DMS53 (cell line): ENCODE measurements at regions not wholly inside any gene's neighbourhood (a gene's known extent, or its start where the extent isn't known, plus 50 kb on each side); places are given as distances from the start of the nearest gene placed in this dataset.

Experiments used
- DNase-seq: peaks from one replicate; lab custom pipeline; 2025; lab: John Stamatoyannopoulos, UW

DNA sequence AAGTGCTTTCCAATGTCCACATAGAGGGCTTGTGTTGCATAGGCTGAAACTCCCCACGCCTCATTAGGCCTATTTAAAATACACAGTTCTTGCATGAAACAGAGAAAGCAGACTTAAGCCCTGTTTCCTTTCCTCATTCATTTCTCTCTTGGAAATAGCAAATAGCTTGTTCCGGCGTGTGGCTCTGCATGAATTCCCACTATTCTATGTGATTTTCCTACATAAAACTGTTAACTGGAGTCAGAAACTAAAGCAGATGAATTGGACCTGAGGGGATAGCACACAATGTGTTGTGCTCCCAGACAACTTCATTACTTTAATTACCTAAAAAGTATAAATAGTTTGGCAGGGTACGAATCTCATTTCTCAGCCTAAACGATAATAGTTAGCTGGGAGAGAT lies 981.5 kb downstream of the SORCS1 start:
- DNase-seq: no peak

DNA sequence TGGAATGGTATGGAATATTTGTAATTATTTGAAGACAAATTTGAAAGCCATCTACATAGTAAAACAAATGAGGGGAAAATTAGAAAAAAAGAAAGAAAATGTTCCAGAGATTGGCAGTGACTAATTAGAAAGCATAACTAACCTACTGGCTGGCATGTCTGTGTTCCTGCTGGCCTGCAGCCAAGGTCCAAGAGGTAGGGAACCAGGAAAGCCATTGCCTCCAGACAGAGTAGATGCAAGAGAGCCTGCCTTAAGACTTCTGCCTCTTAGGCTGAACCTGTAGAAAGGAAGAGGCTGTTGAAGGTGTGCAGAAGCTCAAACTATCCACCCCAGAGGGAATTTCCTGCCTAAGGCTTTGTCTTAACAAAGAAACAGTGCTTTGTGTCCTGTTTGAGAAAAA lies 982.0 kb downstream of the SORCS1 start:
- DNase-seq: no peak

DNA sequence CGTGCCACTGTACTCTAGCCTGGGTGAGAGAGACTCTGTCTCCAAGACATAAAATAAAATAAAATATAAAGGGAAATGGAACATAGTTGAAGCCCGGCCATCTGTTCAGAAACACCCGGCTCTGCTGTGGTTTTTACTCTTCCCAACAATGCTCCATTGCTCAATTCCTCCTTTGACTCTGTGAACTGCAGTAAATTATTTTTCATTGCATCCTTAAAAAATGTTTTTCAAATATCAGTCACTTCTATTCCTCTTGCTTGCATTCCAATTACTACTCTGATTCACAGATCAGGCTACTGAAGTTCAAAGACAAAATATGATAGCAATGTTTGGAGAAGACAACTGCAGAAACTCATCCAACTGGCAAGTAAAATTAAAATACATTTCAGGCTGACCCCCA lies 983.0 kb downstream of the SORCS1 start:
- DNase-seq: no peak

DNA sequence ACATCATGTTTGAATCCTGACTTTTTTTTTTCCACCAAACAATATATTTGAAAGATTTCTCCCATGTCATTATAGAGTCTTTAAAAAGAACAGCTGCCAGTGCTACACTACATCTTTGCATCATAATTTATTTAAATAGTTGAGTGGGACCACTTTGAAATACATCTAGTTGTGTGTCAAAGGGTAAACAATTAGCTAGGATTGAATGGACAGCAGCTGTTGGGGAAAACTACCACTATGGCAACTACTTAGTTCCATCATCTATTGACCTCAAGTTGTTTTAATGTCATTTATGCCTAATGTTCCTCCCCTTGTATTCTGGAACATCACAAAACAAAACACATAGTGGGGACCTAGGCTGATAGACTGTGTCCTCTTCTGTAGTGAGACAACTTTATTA lies 985.1 kb downstream of the SORCS1 start:
- no peak for DNase-seq

DNA sequence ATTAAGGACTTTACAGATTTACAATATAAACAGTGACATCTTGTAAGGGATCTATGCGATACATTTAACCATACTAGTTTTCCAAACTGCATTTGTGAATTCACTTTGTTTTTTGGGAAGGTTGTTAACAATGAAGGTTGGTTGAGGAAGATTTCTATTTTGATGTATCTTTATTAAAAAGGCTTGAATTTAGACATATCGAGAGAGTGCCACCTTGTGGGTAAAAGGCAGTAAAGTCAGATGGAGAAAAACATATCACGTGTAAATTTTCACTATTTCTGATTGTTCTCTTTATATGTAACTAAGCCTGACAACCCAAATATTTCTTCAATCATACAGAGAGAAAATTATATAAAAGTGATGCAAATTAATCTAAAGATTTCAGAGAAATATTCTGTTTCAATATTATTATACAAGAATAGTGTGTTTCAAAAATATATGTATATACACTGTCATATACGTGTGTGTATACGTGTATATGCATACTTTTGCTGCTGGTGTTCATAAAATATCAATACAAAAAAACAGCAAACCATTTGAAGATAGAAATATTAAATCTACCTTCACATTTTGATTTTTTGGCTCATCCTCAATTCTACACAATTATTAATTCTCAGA lies 988.6 kb downstream of the SORCS1 start:
- DNase-seq: peak; percentile 51

DNA sequence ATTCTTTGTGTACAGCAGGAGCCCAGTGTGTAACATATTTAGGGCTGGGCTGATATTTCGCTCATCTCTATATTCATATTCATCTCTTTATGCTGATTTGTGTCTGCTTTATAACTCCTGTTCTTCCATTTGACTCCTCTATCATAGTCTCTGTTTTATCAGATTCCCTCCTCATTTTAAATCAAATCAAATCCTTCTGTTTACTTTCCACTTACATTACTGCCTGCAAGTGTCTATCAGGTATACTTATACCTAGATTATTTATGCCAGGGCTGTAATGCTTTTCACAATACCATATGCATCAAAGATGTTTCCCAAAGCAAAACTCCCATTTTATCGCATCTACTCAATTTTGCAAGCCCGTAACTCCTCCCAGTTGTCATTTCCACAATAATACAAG lies 990.7 kb downstream of the SORCS1 start:
- DNase-seq: no peak

DNA sequence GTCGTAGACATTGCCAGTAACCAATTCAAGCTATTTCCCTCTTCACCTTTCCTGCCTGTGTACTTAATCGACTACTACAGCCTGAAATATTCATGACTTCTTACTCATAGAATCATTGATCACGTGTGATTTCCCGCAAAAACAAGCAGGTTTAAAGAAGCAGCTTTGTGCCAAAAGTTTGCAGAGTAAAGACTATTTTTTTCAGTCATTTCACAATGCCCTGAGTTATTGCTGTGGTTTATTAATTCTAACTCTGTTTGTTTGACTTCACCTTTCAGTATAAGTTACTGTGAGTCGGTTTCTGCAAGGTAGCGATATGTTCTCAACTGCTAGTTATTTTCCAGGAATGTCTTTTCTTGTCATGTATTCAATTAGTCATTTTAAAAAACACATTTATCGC lies 995.3 kb downstream of the SORCS1 start:
- DNase-seq: no peak

DNA sequence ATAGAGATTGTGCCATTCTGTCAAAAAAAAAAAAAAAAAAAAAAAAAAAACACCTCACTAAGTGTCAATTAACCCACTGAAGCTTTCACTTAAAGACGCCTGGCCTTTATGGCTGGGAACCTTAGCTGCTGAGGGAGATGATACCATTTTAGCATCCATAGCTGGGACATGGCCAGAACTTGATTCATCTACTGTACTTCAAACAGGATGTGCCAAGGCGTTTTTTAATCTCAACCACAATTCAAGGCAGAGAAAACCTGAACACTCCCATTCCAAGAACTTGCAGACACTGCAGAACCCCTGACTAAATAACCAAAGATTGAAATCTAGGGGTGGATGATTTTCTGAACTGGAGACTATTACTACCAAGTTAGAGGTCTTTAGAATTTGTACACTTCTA lies 996.6 kb downstream of the SORCS1 start:
- no peak for DNase-seq

DNA sequence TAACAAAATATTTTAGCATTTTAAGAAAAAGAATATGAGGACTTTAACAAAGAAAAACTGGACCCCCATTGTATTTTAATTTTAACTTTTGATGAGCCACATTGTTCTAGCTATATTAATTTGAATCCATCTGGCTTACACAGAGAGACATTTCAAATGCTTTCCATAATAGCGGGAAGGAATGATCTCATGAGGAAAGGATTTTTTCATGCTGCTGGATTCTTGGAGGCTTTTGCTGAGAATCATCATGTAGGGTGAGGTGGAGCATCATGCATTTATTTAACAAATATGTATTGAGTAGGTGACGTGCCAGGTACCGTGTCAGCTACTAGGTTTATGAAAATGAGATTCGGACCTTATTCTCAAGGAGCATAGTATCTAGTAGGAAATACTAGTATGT lies 1006.3 kb downstream of the SORCS1 start:
- no peak for DNase-seq

DNA sequence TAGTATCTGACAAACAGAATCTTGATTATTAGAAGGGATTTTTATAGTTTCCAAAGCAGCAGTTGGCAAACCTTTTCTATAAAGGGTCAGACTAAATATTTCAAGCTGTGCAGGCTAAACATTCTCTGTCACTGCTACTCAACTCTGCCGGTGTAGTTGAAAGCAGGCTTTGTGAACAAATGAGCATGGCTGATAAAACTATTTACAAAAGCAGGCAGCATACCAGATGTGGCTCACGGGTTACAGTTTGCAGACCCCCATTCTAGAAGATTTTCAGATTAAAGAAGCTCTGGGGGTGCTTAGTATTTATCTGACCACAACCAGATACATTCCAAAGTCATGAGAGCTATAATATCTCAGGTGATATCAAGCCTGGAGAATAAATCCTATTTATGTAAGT lies 1017.5 kb downstream of the SORCS1 start:
- no peak for DNase-seq

DNA sequence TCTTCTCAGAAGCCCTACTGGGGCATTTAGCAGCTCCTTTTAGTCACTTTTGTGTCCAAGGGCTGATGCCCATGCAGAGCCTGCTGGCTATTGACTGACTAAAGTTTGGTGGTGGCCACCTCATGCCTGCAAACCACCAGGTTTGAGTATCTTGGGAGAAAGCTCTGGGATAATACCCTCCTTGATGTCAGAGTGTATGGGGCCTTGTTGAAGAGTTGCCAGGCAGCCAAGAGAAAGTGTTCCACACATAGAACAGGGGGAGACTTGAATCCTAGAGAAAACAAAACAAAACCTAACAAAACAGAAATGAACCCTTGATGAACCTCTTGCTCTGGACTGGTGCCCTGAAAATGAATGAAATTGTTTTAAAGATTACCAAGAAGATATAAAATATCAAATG lies 1024.6 kb downstream of the SORCS1 start:
- no peak for DNase-seq

DNA sequence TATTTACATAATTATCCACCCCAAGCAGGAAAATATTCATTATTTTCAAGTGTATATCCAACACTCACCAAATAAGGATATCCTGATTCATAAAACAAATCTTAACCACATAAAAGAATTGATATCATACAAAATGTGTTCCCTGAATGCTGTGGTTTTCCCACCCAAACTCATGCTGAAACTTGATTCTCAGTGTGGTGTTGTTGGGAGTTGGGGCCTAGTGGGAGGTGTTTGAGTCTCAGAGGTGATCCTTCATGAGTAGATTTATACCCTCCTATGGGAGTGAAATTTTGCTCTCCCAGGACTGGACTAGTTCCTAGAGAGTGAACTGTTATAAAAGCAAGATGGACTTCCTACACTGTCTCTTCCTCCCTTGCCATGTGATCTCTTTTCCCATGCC lies 1028.3 kb downstream of the SORCS1 start:
- no peak for DNase-seq

DNA sequence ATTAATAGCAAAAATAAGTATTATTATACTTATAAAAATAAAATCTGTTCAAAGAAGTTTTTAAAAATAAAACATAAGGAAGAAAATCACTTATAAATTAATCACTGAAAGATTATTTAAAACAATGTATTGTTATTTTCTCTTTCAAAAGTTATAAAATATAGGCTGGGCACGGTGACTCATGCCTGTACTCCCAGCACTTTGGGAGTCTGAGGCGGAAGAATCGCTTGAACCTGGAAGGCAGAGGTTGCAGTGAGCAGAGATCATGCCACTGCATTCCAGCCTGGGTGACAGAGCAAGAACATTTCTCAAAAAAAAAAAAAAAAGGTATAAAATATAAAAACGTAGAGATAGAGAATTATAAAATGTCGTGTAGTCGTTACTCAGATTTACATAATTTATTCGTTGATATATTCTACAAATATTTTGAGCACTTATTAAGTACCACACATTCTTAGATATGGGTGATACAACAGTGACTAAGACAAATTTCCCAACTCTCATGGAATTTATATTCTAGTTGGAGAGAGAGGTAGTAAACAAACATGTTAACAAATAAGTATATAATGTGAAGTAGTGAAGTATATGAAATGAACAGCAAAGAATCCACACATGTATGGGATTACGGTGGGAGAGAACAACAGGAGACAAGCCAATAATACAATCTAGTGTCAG lies 1030.0 kb downstream of the SORCS1 start:
- no peak for DNase-seq

DNA sequence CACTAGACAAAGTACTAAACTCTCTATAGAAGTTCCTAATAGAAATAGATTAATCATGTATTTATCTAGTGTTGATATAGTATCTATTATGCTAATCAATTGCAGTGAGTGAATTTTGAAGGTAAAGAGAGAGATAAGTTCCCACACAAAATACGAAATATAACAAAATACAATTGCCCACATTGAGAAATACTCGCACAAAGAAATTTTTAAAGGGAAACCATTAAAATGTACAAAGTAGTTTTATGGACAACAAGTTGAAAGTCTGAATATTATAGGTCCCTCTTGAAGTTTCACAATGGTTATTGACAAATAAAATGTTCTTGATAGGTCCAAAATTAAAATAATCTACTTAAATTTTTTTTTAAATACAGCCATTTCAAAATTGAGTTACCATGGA lies 1031.1 kb downstream of the SORCS1 start:
- DNase-seq: no peak

DNA sequence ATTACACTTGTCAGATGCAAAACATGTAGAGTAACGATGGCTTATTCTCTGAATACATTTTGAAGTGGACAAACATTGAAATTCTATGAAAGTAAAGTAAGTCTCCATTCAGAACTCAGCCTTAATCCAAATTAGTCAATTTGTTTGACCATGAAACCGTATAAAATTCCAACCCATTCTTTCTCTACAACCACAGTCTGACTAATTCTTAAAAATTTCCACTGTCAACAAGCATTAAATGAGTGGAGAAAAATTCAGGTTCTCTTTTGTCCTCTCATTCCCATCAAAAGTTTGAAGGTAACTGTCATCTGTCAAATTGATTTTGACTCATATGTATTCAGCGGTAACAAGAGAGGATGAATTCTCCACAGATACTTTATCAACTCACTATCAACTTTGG lies 1031.5 kb downstream of the SORCS1 start:
- DNase-seq: no peak

DNA sequence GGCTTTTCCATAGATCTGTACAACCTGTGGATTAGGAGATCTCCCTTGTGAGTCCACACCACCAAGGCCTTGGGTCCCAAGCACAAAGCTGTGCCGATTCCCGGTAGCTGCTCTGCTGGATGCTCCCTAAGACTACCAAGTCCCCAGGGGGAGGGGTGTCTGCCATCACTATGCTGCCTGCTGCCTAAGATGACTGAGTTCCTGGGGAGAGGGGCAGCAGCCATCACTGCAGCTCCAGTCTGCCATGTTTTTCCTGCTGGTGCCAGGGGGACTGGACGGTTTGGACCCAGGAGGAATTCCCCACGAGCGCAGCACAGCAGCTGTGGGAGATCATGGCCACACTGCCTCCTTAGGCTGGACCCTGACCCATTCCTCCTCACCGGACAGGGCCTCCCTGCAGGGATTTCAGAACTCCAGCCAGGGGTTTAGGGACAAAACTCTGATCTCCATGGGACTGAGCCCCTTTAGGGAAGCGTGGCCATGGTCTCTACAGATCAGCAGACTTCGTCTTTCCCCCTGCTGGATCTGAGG lies 1049.8 kb downstream of the SORCS1 start:
- no peak for DNase-seq

DNA sequence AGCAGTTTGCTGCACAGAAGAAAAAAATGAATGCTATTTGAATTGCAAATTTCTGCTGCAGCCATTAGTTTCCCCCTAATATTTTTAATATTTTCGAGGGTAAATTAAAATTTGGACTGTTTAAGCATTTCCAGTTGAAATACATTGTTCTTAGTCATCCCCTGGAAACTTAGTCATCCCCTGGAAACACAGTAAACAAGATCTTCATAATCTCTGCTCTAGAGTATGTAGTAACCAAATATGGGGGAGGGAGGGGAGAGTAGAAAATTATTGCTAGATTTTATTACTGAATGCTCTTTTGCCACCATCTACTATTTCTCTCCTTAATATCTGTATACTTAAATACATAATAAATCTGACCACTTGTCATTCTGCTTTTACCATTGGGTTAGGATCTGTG lies 1053.3 kb downstream of the SORCS1 start:
- DNase-seq: no peak

DNA sequence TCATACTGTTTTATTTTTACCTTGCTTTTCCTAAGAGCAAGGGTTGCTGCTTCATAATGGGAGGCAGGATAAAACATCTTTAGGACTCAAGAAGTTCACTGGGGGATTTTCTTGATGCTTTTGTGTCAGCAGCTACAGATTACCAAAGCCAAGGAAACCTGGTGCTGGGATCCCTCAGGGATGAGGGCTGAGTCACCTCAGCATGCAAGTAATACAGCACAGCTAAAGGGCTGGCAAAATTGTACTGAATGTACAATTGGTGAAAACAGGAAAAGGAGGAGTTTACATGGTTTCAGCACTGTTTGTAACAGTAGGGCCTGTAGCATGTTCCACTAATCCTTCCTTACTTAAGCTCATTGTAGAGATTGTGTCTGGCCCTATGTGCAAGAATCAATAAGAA lies 1056.8 kb downstream of the SORCS1 start:
- DNase-seq: no peak

DNA sequence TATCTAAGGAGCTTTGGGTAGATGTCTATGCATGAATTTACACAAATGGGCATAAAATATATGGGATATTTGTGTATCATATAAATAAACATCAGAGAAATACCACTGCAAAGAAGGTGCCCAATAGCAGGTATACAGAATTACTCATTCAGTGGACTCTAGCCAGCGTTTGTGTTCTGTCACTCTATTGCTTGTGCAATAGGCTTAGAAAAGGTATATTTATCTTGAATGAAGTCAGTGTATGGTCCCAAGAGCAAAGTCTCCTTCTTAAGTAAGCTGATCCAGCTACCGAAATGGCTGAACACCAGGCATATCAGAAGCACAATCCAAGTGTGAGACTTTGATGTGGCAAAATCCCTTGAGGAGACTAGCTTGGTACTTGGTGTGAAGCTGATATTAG lies 1058.4 kb downstream of the SORCS1 start:
- no peak for DNase-seq

DNA sequence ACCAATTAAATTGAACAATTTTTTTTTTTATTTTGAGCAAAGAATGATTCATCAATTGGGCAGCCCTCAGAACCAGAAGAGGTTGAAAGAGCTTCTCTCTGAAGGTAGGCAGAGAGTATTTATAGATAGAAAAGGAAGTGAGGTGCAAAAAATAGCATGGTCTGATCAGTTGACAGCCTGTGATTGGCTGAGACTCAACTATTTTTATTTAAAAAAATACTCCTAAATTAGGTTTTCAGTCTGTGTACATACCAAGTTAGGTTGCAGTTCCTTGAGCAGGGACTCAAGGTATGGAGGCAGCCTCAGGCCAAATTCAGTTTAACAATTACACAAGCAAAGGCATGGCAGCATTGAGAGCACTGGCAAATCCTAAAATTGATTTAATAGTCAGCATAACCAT lies 1074.7 kb downstream of the SORCS1 start:
- no peak for DNase-seq

DNA sequence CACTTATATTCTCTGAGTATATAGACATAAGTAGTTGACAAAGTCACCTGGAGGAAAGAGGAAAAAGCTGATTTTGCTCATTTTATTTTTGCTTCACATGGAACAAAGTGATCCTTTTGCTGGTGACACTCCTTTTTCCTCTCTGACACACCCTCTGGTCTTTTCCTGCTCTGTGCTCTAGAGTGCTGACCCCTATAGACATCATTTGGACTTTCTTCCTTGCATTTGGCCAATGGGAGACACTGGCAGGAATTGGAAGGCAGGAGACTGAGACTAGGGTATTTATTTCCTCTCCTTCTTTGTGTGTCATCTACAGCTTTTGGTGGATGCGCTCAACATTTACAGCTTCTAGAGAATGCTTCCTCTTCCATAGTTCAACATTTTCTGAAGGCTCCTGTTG lies 1078.1 kb downstream of the SORCS1 start:
- DNase-seq: no peak

DNA sequence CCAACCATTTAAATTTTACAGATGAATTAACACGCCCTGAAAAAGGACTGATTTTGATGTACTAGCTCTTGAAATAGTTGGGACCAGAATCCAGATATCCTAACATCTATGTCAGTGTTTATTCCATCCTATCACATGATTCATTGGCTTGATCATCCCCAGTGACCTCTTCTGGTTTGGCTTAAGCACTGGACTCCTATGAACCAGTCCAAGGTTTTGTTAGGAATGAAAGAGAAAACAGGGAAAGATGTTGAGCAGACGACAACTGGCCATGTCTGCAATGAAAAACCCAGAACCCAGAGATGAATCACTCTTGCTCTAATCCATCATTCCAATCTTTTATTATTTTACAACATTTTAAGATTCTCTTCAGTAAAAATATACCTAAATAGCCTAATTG lies 1080.9 kb downstream of the SORCS1 start:
- DNase-seq: no peak

DNA sequence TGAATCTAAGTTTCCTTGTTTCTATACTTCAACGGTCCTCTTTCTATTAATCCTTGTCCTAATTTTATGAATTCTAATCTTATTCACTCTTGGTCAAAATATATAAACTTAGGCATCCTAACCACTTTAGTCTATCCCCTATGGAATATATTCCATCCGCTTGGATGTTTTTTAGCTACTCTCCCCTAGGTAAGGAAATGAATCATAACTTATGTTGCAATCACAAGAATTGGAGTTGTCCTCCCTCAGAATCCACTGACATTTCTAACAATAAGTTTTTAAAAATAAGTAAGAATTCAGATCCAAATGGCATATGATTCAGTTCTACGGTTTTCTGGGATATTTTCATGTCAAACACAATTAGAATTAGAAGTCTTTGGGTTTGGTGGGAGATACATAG lies 1081.6 kb downstream of the SORCS1 start:
- no peak for DNase-seq
